K562 (cell line): ENCODE measurements at regions not wholly inside any gene's neighbourhood (a gene's known extent, or its start where the extent isn't known, plus 50 kb on each side); places are given as distances from the start of the nearest gene placed in this dataset.
A peak's percentile ranks its signal among the peaks of the same experiment; 100 is the strongest.

Source experiments
- ATAC-seq: fragments of 200-7000 bp; cut with Tn5 transposase; 3 replicates; pipeline ENCODE4 v1.9.1; 2020; ENCODE audit warnings: moderate library complexity
- BruUV-seq: library from RNA; stranded (reverse); fragments of 400-500 nt; replicated peaks from 2 replicates; lab custom pipeline; 2021; lab: Mats Ljungman, UMichigan
- CTCF ChIA-PET: fragments of 300-600 bp; formaldehyde crosslinking; extraction: SDS; loops from one replicate; lab custom pipeline; 2021; ENCODE audit warnings: low intra/inter-chr PET ratio; lab: Yijun Ruan, JAX
- POLR2A ChIA-PET: fragments of 300-600, 350-650 bp; sonication (Branson Sonifier 250); formaldehyde crosslinking; extraction: SDS; loops from one replicate; lab custom pipeline; 2021; ENCODE audit warnings: antibody characterized with exemption, inconsistent platforms; lab: Yijun Ruan, JAX
- DNase-seq, 4 experiments: peaks; one replicate each; pipeline versions ENCODE4 v3.0.0 to v3.0.0-alpha.2; 2011 to 2018; ENCODE audit warnings: low spot score in 3 of 4, mixed read lengths in 3 of 4; ENCODE audit errors: extremely low read depth in 1 of 4
- FAIRE-seq: peaks from 2 replicates; lab custom pipeline; 2011; peaks lifted over from hg19 to GRCh38; lab: Jason Lieb, UNC
- H2AFZ ChIP-seq: 2 replicates; pipeline ENCODE4 v1.6.0; 2011; ENCODE audit warnings: low read depth, low read length, control low read depth, inconsistent platforms
- H3K27ac ChIP-seq: fragments of 200-600 bp; 3 replicates; pipeline ENCODE4 v1.8.0; 2011; ENCODE audit warnings: low read depth, mild to moderate bottlenecking, control low read depth, inconsistent platforms, low read length, moderate library complexity, mixed read lengths; ENCODE audit errors: extremely low read depth
- H3K27me3 ChIP-seq, 2 experiments: fragments of 300-600 bp in 1 of 2; 2 replicates in 1 of 2; 3 replicates in 1 of 2; pipeline versions ENCODE4 v1.6.0 to v1.8.0; 2011; ENCODE audit warnings: inconsistent platforms in 2 of 2, low read length in 2 of 2, mild to moderate bottlenecking in 1 of 2, mixed read lengths in 1 of 2, moderate library complexity in 1 of 2; ENCODE audit not compliant: control insufficient read depth in 2 of 2, insufficient read depth in 2 of 2
- H3K36me3 ChIP-seq: fragments of 300-600 bp; 3 replicates; pipeline ENCODE4 v1.8.0; 2011; ENCODE audit warnings: mild to moderate bottlenecking, low read length, inconsistent platforms; ENCODE audit not compliant: control insufficient read depth, insufficient read depth
- H3K4me1 ChIP-seq, 2 experiments: fragments of 200-600 bp in 1 of 2; replicated peaks in 1 of 2; 2 replicates in 1 of 2; 3 replicates in 1 of 2; pipeline versions ENCODE4 v1.5.1 to v1.8.0; 2011; ENCODE audit warnings: inconsistent platforms in 2 of 2, low read length in 2 of 2, mild to moderate bottlenecking in 1 of 2, mixed read lengths in 1 of 2, moderate library complexity in 1 of 2; ENCODE audit not compliant: control insufficient read depth in 2 of 2, insufficient read depth in 2 of 2
- H3K4me2 ChIP-seq: 2 replicates; pipeline ENCODE4 v1.6.1; 2011; ENCODE audit warnings: low read length, control low read depth, inconsistent platforms, mixed read lengths; ENCODE audit not compliant: insufficient read depth
- H3K4me3 ChIP-seq: fragments of 200-600 bp; sonication (generic), shearing (Covaris generic); 2 replicates; pipeline ENCODE4 v1.5.1; 2016; ENCODE audit warnings: control low read depth, inconsistent platforms
- H3K79me2 ChIP-seq: fragments of 200-600 bp; 3 replicates; pipeline ENCODE4 v1.8.0; 2011; ENCODE audit warnings: low read length, inconsistent platforms; ENCODE audit not compliant: control insufficient read depth, insufficient read depth
- H3K9ac ChIP-seq, 2 experiments: 2 replicates each; pipeline versions ENCODE4 v1.6.0 to v1.6.1; 2011; ENCODE audit warnings: low read depth in 2 of 2, low read length in 2 of 2, control low read depth in 1 of 2, inconsistent platforms in 1 of 2, mild to moderate bottlenecking in 1 of 2, mixed read lengths in 1 of 2; ENCODE audit not compliant: insufficient read depth in 1 of 2
- H3K9me1 ChIP-seq: one replicate; pipeline ENCODE4 v1.6.0; 2011; ENCODE audit warnings: inconsistent platforms, mild to moderate bottlenecking, low read length, moderate library complexity; ENCODE audit not compliant: control insufficient read depth, insufficient read depth
- H3K9me3 ChIP-seq: replicated peaks from 2 replicates; pipeline ENCODE4 v1.5.1; 2011; ENCODE audit warnings: low read depth, low read length, inconsistent platforms; ENCODE audit not compliant: control insufficient read depth, insufficient read depth
- H4K20me1 ChIP-seq: replicated peaks from 2 replicates; pipeline ENCODE4 v1.6.1; 2011; ENCODE audit warnings: low read length, inconsistent platforms, mixed read lengths; ENCODE audit not compliant: control insufficient read depth, insufficient read depth
- ATF4 ChIP-seq: fragments of 450-650 bp; formaldehyde crosslinking; IDR thresholded peaks from 2 replicates; pipeline ENCODE4 v1.4.0; 2022; ENCODE audit warnings: mild to moderate bottlenecking, moderate library complexity
- CEBPG ChIP-seq, 3 experiments: fragments of 200-800 bp in 1 of 3; sonication (Bioruptor generic) in 1 of 3; sonication (generic) in 1 of 3; formaldehyde crosslinking in 1 of 3; IDR thresholded peaks in 2 of 3; conservative IDR thresholded peaks in 1 of 3; 2 replicates each; pipeline versions ENCODE4 v1.6.1 to v1.8.0; 2016 to 2022; ENCODE audit warnings: missing compliant biosample characterization in 2 of 3, missing genetic modification characterization in 2 of 3, mild to moderate bottlenecking in 1 of 3, missing genetic modification reagents in 1 of 3
- EWSR1 ChIP-seq: fragments of 450-650 bp; IDR thresholded peaks from 2 replicates; pipeline ENCODE4 v1.6.1; 2018; ENCODE audit warnings: borderline replicate concordance, mild to moderate bottlenecking, low read depth, moderate library complexity; ENCODE audit not compliant: partially characterized antibody
- KLF6 ChIP-seq: fragments of 250-450 bp; sonication (Bioruptor Pico); IDR thresholded peaks from 2 replicates; pipeline ENCODE4 v1.4.0; 2020; ENCODE audit warnings: mild to moderate bottlenecking, moderate library complexity, borderline replicate concordance
- RAD21 ChIP-seq, 2 experiments: fragments of 250-450 bp in 1 of 2; fragments of 450-650 bp in 1 of 2; sonication (Bioruptor Pico) in 1 of 2; formaldehyde crosslinking in 1 of 2; IDR thresholded peaks in 1 of 2; conservative IDR thresholded peaks in 1 of 2; 2 replicates each; pipeline versions ENCODE4 v1.4.0 to v1.8.0; 2020 to 2022; ENCODE audit warnings: mild to moderate bottlenecking in 2 of 2, moderate library complexity in 1 of 2
- RBM22 ChIP-seq: fragments of 200-400 bp; formaldehyde crosslinking; IDR thresholded peaks from 2 replicates; pipeline ENCODE4 v1.6.1; 2018; ENCODE audit warnings: low read length, low read depth; ENCODE audit not compliant: poor library complexity, severe bottlenecking
- RBM25 ChIP-seq: fragments of 200-400 bp; formaldehyde crosslinking; IDR thresholded peaks from 2 replicates; pipeline ENCODE4 v1.6.1; 2018; ENCODE audit warnings: low read length, low read depth, moderate library complexity; ENCODE audit not compliant: severe bottlenecking
- TSHZ1 ChIP-seq: fragments of 250-450 bp; sonication (Bioruptor Pico); IDR thresholded peaks from 2 replicates; pipeline ENCODE4 v1.4.0; 2020; ENCODE audit warnings: mild to moderate bottlenecking, moderate library complexity
- ZBTB8A ChIP-seq: fragments of 450-650 bp; IDR thresholded peaks from 2 replicates; pipeline ENCODE4 v1.6.1; 2018; ENCODE audit warnings: mild to moderate bottlenecking, moderate library complexity; ENCODE audit not compliant: partially characterized antibody
- ZNF217 ChIP-seq: sonication (generic); formaldehyde crosslinking; IDR thresholded peaks from 2 replicates; pipeline ENCODE4 v1.8.0; 2022; ENCODE audit warnings: mild to moderate bottlenecking, missing genetic modification reagents
- ZNF24 ChIP-seq: fragments of 450-650 bp; IDR thresholded peaks from 2 replicates; pipeline ENCODE4 v1.6.1; 2016
- WGBS: fragments of 100-300 bp; shearing (Covaris generic); methylation state at CpG from one replicate; pipeline ENCODE4 v1.1.6; 2016; ENCODE audit warnings: low coverage, mixed read lengths; ENCODE audit not compliant: insufficient coverage; ENCODE audit errors: missing lambda C conversion rate; 5-methylcytosine and 5-hydroxymethylcytosine counted together
- in situ Hi-C: fragments of 300-500 bp; cut with MboI; formaldehyde crosslinking; loops from 4 replicates; pipeline ENCODE4 v1.15.0; 2018; ENCODE audit warnings: inconsistent platforms, mixed read lengths
- intact Hi-C: fragments of 100-400 bp; cut with micrococcal nuclease; formaldehyde crosslinking; loops from 2 replicates; pipeline ENCODE4 v1.14.2; 2022

- Histone ChIP-seq H3K27me3 (no peaks in the 10 kb centered on the region), H3K27ac (no peak overlapping the region), H3K9me3 (no peaks in the 10 kb centered on the region; the same call in 1 of the 2 replicates), H2AFZ (no peak overlapping the region), H3K4me3 (no peak overlapping the region), H3K9ac (no peak overlapping the region), H3K9me1 (no peaks in the 10 kb centered on the region), H4K20me1 (no peaks in the 10 kb centered on the region), H3K4me2 (no peak overlapping the region), H3K36me3 (no peaks in the 10 kb centered on the region), H3K4me1 (no peaks in the 10 kb centered on the region), H3K79me2 (no peaks in the 10 kb centered on the region)
- DNase-seq (no peak), ATAC-seq (no peak), FAIRE-seq (no peak)
- TF ChIP-seq RBM25: no peak
- no peak for TF ChIP-seq ZNF217 (CRISPR knock-in tag)
- TF ChIP-seq KLF6: no peak
- no peak for TF ChIP-seq EWSR1
- TF ChIP-seq ZBTB8A: no peak
- in situ Hi-C loops (no loop called here), intact Hi-C loops (no loop called here)
- no TSS peak for BruUV-seq
- POLR2A ChIA-PET: no interaction called here
- CTCF ChIA-PET: no interaction called here
Observed at GRCh38 chr1:118325550-118326225, 140.7 kb upstream of the SPAG17 start.

GRCh38 chr1:118323246-118323645 lies 138.2 kb upstream of the SPAG17 start:
- 0% methylated on average over 1 of the region's 1 CpG for WGBS
- ChIA-PET POLR2A (no interaction called here), CTCF (interaction anchor here (0.6 kb wide), 1 partner anchor 19 kb away, joined by 4 read pairs; no protein-coding TSS in a partner anchor)
- in situ Hi-C loops (no loop called here), intact Hi-C loops (no loop called here)
- DNase-seq (no peak), FAIRE-seq (no peak), ATAC-seq (no peak)
- no peaks in the 10 kb centered on the region for H3K36me3 ChIP-seq
- H3K4me2 ChIP-seq: no peak overlapping the region
- no TSS peak for BruUV-seq
- H3K9me3 ChIP-seq: no peaks in the 10 kb centered on the region; the same call in 1 of the 2 replicates
- no peaks in the 10 kb centered on the region for H3K27me3 ChIP-seq
- H3K9ac ChIP-seq: no peak overlapping the region
- H3K9me1 ChIP-seq: no peaks in the 10 kb centered on the region
- H3K4me3 ChIP-seq: no peak overlapping the region
- no peaks in the 10 kb centered on the region for H4K20me1 ChIP-seq
- H3K27ac ChIP-seq: no peak overlapping the region
- H2AFZ ChIP-seq: no peak overlapping the region
- H3K4me1 ChIP-seq: no peaks in the 10 kb centered on the region
- H3K79me2 ChIP-seq: no peaks in the 10 kb centered on the region
- TF ChIP-seq RBM22 (no peak), CEBPG (CRISPR knock-in tag; IDR thresholded peaks at IDR 0.05) (no peak), CEBPG (tag; conservative IDR thresholded peaks at IDR 0.05 in 1 of 2, IDR thresholded peaks at IDR 0.05 in 1 of 2) (peak in 1 of 2 experiments; percentile 22; a peak in 1 of 4 replicates), ATF4 (CRISPR knock-in tag) (no peak), ZNF24 (no peak), RAD21 (CRISPR knock-in tag; conservative IDR thresholded peaks at IDR 0.05 in 1 of 2, IDR thresholded peaks at IDR 0.05 in 1 of 2) (no peak), TSHZ1 (CRISPR knock-in tag) (no peak)
